Lung microvascular endothelial cell (primary cell): ENCODE measurements at regions not wholly inside any gene's neighbourhood (a gene's known extent, or its start where the extent isn't known, plus 50 kb on each side); places are given as distances from the start of the nearest gene placed in this dataset.

Experiments used
- DNase-seq, 2 donors: peaks; one replicate each; pipeline versions ENCODE4 v3.0.0 to v3.0.0-alpha.2; 2010; ENCODE audit warnings: low read depth in 2 of 2

DNA sequence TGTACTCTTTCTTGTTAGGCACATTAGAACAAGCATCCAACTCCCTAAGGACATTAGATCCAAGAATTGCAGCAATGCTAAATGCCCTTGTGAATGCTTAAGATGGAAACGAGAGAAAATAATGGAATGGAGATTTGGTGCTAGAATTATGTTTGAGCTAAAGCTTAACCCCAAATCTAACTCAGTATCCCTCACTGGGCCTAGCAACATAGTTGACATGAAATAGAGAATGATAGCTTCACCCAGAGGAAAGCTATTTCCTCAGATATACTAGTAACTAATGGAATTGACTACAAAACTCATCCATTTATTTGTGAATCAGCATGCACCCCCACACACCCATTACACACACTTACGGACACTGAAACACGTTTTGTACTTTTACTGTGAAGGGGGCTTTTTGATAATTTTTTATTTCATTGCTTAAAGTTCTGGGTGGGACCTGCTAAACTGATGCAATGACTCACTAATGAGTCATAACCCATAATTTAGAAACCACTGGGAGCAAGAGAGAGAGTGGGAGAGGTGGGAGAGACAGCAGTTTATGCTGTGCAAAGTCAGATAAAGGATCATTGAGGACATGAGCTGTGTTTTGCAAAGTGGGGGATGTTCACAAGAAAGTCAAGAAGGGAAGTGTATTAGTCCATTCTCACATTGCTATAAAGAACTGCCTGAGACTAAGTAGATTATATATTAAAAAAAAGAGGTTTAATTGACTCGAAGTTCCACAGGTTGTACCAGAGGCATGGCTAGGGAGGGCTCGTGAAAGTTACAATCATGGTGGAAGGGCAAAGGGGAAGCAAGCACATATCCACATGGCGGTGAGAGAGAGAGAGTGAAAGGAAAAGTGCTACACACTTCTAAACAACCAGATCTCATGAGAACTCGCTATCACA, 382.7 kb downstream of the SFMBT2 start:
- no peak for DNase-seq

DNA sequence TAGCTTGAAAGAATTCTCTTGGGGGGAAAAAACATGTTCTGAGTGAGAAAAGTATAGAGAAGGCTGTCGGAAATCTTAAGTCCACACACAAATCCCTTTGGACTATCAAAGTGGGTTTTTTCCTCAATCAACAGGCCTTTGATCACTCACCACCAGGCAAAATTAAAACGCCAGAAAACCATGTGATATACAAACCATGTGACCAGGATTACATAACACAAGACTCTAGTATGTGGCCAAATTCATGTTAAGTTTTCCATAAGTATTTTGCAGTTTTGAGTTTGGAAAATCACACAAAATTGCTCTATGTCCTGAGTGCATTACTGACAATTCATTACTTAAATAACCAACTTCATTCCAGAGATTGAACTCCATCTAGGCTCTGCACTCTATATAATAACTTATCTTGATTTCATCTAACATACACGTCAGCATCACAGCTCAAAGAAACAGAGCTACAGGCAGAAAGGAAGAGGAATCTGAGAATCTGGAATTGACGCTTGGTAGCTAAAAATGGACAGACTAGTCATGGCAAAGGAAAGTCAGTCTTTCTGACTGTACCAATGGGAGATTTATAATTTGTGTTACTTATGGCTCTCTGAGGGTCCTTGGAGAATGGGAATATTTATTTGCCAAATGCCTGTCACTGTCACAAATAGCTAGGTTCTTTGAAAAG, 383.5 kb downstream of the SFMBT2 start:
- DNase-seq = no peak

DNA sequence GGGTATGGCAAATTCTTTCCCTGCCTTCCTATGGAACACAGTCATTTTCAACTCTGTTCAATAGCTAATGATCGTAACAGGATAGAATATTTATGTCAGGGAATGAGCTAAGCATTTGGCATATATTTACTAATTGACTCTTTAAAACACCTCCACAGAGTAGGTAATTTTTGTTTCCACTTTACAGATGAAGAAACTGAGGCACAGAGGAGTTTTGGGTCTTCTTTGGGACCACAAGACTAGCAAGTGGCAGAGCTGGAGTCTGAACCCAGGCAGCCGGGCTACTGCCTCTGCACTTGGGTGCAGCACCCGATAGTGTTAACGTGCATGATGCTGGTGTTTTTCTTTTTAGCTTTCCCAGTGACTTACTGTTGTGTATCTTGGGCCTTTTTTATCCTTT, 384.0 kb downstream of the SFMBT2 start:
- DNase-seq = no peak

DNA sequence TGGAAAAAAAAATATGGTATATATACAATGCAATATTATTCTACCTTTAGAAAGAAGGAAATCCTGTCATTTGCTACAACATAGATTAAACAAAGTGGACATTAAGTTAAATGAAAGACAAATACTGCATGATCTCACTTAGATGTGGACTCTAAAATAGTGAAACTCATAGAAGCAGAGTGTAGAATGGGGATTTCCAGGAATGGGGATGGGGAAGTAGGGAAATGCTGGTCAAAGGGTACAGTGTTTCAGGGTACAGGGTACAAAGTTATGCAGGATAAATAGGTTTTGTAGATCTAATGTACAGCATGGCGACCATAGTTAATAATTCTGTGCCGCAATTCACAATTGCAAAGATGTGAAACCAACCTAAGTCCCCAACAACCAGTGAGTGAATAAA, 385.5 kb downstream of the SFMBT2 start:
- no peak for DNase-seq

DNA sequence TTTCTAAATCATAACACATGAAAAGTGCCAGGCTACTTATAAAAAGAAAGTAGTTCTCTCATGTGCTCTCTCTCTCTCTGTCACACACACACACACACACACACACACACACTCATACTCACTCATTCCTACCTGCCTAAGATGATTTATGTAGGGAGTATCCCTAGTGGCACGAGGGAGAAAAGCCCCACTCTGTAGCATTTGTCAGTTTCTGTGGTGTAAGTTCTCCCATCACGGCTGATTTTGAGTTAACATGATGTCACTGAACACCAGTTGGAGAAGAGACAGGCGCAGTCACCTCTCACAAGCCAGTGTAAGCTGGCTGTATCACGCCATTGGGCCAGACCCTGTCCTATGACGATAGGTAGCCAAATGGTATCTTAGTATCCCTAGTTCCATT, 395.4 kb downstream of the SFMBT2 start:
- DNase-seq = no peak

DNA sequence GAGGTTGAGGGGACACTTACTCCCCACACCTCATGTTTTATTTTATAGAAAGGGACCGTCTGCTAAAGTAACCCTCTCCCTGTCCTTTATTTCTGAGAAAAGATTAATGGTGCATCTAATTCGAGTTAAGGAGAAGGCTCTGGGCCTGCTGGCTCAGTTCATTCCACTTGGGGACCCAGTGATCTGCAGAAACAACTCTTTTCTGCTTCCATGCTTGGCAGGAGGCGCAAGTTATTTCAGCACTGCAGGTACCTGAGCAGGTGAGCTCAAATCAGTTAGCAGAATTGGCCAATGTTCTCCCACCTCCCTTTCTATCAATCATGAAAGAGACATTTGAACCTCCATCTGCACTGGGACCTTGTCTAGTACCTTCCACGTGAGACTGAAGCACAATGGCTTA, 396.1 kb downstream of the SFMBT2 start:
- no peak for DNase-seq

DNA sequence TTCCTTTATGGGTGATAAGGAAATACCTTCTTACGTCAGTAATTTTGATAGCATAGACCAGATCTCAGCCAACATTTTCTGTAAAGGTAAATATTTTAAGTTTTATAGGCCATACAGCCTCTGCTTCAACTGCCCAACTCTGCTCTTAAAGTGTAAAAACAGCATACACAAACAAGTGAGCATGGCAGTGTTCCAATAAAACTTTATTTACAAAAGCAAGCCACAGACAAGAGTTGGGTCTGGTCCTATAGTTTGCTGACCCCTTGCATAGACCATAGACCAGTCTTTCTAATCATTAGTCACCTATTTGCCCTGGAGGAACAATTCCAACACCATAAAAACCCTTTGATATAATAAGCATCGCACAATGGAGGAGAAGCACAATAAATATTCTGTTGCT, 398.8 kb downstream of the SFMBT2 start:
- no peak for DNase-seq

DNA sequence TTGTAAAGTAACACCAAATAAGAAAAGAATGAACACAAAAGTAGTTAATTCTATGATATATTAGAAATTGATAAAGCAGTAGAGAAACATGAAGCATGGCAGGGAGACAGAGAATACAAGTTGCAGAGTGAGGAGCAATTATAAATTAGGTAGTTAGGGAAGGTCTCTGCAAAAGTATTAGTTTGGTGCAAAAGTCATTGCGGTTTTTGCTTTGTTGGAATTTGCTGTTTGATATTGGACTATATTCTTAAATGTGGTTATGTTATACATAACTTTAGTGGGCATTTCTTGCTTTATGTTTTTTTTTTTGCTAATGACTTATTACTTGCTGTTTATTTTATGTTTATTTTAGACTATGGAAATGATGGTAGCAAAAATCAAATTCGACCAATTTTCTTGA, 402.2 kb downstream of the SFMBT2 start:
- no peak for DNase-seq

DNA sequence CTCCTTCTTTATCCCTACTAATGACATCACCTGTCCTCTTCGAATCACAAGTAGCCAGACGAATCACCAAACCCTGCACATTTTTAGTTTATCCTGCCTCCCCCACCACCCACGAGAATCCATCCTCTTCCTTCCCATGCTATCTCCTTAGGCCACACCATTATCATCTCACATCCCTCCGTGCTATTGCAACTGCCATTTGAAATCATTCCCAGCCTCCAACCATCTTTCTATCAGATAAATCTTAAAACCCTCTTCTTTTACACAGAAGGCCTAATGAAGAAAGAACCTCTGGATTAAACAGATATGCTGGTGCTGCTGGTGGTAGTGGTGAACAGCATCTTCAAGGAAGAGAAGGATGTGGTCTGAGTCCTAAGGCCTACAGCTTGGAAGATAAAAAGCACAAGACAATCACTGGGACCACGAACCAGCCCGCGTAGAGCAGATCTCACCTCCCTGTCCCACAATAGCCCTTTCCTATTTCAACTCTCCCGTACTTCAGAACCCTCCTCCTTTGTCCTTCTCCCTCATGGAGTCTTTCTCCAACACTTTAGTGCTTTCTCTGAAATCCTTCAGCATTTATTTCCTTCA, 403.1 kb downstream of the SFMBT2 start:
- no peak for DNase-seq

DNA sequence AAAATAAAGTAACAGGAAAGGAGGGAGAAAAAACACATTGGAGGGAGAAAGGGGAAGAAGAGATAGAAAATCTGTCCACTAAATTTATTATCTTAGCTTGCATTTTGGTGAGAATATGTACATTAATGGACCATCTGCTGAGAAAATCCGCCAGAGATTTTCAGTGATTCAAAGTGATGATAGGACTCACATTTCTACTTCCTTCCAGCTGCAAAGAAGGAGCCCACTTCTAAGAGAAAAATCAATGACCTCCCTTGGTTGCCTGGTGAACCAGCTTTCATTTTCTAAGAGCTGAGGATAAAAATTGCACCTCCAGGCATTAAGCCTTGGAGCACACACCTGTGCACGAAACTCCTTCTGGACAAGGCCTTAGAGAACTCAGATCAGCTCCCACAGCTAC, 404.3 kb downstream of the SFMBT2 start:
- DNase-seq = no peak

DNA sequence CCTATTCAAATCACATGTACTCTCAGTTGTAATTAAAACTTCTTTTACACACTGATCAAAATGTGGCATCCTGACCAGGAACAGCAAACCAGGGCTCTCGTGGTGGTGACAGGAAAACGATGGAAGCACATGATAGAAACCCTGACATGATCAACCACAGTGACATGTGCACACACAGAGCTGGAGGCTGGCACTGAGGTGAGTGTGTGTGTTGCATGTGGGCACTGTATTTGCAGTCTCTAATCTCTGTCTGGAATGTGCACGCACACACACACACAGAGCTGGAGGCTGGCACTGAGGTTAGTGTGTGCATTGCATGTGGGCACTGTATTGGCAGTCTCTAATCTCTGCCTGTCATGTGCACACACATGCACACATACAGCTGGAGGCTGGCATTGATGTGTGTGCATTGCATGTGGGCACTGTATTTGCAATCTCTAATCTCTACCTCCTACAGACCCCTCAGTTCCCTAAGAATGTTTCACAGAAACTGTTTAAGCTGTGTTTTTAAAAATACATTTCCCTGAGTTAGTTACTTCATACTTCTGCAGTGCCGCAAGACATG, 406.9 kb downstream of the SFMBT2 start:
- no peak for DNase-seq

DNA sequence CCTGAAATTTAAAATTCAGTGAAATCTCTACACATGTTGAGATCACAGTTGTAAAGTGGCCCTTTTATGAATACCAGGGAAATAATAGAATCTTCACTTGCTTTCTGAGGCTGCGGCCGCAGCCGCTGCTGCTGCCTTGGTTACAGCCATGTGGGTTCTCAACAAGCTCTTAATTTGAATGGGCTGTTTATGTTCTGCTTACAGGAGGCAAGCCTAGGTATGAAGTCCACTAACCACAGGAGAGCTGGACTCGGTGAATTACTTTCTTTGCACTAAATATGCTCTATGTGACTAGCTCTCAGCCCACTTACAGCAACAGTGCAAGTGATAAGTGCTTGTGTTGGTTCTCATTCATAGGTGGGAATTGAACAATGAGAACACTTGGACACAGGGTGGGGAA, 410.8 kb downstream of the SFMBT2 start:
- DNase-seq = no peak

DNA sequence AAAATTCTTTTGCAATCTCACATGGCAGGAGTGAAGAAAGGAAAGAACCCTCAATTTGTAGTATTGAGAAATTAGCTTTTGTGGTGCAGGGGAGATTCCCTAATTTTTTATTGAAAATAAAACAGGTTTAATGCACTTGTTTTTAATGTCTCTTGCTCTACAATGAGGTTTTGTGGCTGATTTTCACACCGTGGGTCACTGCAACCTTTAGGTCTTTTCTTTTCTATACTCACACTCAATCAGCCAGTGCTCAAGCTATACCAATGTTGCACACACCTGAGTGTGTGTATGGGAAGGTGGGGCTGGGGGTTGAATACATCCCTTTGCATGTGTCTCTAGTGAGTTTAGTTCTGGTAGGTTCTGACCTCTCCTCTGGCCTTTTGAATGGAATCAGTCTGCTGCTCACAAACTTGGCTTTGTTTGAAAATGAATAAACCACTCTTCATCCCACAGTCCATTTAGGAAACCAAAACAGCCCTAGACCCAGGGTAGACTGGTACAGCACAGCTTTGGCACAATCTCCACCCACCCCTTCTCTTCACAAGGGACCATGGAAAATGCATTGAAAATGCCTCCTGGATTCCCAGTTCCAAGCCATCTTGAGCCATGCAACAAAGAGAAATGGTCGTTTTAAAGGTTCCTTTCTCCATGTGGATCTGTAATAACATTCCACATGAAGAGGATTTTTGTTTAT, 411.5 kb downstream of the SFMBT2 start:
- no peak for DNase-seq

DNA sequence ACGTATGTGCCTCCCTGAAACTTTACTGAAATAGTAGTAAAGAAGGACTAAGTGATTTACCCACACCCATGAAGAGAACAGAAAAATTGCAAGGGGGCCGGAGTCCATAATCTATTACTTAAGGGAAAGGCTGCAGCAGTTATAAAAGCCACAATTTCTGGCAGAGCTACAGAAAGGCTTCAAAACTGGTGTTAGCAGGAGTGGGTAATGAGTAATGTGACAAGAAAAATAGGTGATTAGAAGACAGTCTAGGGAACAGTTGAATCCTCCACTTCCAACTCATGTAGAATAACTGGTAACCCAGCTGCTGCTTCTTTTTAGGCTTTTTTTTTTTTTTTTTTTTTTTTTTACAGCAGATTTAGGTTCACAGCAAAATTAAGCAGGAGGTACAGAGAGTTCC, 413.3 kb downstream of the SFMBT2 start:
- DNase-seq = no peak

DNA sequence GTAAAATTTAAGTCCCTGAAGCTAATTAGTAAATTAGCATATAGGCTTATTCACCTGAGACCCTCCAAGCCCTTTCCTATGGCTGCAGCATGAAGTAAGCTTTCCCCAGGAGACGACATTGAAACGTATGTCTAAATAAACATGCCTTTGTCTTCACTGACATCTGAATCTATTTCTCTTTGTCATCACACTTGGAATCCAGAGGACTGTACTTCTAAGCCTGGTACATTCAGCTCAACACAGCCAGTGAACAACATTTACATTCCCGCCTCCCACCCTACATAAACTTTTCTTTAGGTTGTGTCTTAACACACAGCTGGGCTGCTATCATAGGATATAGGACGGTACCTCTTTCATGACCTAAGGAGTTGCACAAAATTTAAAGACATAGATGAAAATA, 414.4 kb downstream of the SFMBT2 start:
- no peak for DNase-seq

DNA sequence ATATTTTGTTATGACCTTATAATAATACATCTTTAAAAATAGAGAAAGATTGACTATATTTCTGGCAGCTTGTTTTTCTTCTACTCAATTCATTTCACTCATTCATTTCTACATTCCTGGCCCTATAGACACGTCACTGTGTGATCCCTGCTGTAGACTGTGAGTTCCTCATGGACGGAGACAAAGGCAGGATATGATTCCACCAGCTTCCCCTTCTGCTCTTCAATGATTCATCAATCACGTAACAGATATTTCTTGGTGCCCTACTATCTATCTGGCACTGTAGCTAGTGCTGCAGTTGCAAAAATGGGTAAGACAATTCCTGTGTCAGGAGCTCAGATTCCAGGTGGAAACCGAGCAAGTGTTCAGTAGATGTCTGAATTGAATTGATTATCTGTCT, 415.0 kb downstream of the SFMBT2 start:
- no peak for DNase-seq

DNA sequence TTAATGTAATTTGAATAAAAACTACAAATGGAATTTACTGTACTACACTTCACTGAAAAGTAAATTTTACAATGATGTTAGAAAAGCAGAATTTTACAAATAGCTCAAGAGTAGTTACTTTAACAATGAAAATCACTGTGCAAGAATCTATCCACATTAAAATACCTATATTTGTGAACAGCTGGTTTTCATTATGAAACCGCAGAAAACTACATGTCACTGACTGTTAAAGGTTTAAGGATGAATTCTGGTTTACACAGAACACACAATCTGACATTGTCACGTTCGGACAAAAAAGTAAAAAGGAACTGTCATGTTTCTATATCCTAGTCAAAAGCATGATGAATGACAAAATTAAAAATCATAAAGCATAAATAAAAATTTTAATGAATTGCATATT, 415.3 kb upstream of the PRKCQ start:
- no peak for DNase-seq

DNA sequence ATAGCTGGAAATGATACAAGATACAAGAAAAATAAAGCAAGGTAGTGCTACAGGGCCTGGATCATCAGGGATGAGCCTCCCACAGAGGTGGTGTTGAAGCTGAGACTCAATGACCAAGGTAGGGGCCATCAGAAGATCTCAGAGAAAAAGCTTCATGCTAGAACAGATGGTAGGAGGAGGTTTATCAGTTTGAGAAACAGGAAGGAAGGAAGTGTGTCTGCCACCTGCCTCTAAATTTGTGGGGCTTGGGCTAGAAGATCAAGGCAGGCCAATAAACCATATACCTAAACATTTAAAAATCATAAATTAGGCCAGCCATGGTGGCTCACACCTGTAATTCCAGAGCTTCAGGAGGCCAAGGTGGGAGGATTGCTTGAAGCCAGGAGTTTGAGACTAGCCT, 410.8 kb upstream of the PRKCQ start:
- no peak for DNase-seq

DNA sequence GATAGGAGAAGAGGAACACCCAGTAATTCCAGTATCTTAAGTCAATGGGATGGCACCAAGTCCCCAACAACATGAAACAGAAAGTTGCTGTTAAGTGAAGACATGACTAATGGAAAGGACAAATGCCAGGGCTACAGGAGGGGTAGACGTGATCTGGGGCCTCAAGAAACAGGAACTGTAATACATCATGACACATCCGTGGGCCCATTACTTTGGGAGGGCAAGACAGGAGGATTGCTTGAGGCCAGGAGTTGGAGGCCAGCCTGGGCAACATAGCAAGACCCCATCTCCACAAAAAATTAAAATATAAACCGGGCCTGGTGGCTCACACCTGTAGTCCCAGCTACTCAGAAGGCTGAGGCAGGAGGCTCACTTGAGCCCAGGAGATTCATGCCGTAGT, 408.6 kb upstream of the PRKCQ start:
- DNase-seq = no peak

DNA sequence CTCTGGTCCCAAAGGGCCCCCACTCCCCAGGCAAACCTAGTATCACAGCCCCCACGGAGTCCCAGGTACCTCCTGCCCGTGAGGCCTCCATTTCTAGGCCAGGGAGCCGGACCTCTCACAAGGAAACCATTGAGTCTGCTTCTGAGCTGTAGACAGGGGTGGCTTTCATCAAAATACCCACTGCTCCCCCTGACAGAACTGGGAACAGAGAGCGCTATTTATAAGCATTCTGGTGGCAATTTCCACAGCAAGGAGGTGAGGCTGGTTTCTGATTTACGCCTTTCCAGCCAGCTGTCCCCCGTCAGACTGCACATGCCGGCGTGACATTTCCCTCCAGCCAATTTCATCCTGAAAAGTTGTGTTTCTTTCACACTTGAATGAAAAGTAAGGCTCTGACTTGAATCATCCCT, 407.5 kb upstream of the PRKCQ start:
- no peak for DNase-seq

DNA sequence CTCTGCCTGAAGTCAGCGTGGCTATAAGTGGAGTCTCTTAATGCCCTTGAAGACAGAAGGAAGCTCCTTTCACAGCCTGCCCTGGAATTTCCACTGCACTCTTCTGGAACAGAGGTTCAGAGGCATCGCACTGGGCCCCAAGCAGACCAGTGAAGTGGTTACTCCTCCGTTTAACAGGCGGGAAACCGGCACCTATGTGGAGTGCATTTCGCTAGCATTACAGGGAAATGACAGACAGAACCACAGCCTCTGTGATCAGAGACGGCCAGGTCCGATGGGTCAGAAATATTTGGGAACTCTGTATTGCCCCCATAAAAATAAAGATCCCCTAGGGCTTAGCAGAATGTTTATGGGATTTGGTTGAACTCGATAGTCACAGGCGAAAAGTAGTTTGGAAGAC, 406.9 kb upstream of the PRKCQ start:
- no peak for DNase-seq

DNA sequence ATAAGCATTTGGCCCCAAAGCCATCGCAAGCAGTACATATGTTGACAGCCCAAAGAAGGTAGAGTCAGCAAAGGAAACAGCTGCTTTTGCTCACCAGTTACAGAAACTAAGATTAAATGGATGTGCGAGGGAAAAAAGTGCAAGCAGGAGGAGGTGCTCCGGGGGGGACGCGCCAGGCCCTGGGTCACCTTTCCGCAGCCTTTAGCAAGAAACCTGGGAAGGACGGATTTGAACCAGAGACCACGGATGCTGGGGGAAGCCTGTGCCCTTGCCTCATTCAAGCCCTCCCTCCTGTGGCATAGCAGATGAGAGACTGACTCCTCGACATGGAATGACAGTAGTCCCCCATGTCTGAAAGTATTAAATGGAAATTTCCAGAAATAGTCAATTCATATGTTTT, 405.6 kb upstream of the PRKCQ start:
- DNase-seq = no peak
